OCI-LY1 (cell line): ENCODE measurements at regions not wholly inside any gene's neighbourhood (a gene's known extent, or its start where the extent isn't known, plus 50 kb on each side); places are given as distances from the start of the nearest gene placed in this dataset.
A peak's percentile ranks its signal among the peaks of the same experiment; 100 is the strongest.

Experiments used
- CTCF ChIP-seq: fragments of 200-600 bp; sonication (generic), shearing (Covaris generic); IDR thresholded peaks from 2 replicates; pipeline ENCODE4 v1.5.1; 2017; ENCODE audit warnings: mild to moderate bottlenecking, antibody characterized with exemption, low read length, moderate library complexity, mixed read lengths
- EZH2 ChIP-seq: fragments of 200-600 bp; sonication (generic), shearing (Covaris generic); IDR thresholded peaks from 2 replicates; pipeline ENCODE4 v1.8.0; 2017; ENCODE audit warnings: borderline replicate concordance, mixed run types, mild to moderate bottlenecking, antibody characterized with exemption, low read length, moderate library complexity, mixed read lengths

GRCh38 chr2:21415234-21415633 is 291.5 kb downstream of the TDRD15 start:
- no peak for TF ChIP-seq EZH2
- TF ChIP-seq CTCF: peak; percentile 40; the same call in 1 of the 2 replicates
